HCT116 (cell line): ENCODE measurements at regions not wholly inside any gene's neighbourhood (a gene's known extent, or its start where the extent isn't known, plus 50 kb on each side); places are given as distances from the start of the nearest gene placed in this dataset.

ENCODE experiments used
- ATAC-seq: fragments of 200-7000 bp; cut with Tn5 transposase; 2 replicates; pipeline ENCODE4 v1.9.1; 2020; ENCODE audit warnings: mild to moderate bottlenecking, moderate library complexity
- BruUV-seq: library from RNA; stranded (reverse); fragments of 400-500 nt; replicated peaks from 2 replicates; lab custom pipeline; 2021; lab: Mats Ljungman, UMichigan
- CTCF ChIA-PET: fragments of 300-600 bp; sonication (Branson Sonifier 250); formaldehyde crosslinking; loops from one replicate; lab custom pipeline; 2021; ENCODE audit warnings: antibody characterized with exemption; lab: Charles Lee
- POLR2A ChIA-PET: fragments of 300-600, 350-600 bp; sonication (Branson Sonifier 250); formaldehyde crosslinking; loops from one replicate; lab custom pipeline; 2021; ENCODE audit warnings: antibody characterized with exemption; lab: Charles Lee
- RAD21 ChIA-PET, 2 experiments: fragments of 300-600 bp; sonication (Branson Sonifier 250); formaldehyde crosslinking; loops; one replicate each; lab custom pipeline; 2023; ENCODE audit warnings: low total read pairs in 2 of 2; ENCODE audit not compliant: uncharacterized antibody in 2 of 2, unreplicated experiment in 2 of 2, low non-redundant PET in 1 of 2; lab: Charles Lee
- DNase-seq: peaks from one replicate; pipeline ENCODE4 v3.0.0-alpha.2; 2010; ENCODE audit warnings: low read depth, low spot score
- H2AFZ ChIP-seq: fragments of 200-600 bp; shearing (Covaris generic), sonication (generic); 2 replicates; pipeline ENCODE4 v1.6.1; 2017; ENCODE audit warnings: low read depth, mixed run types, mixed read lengths, antibody characterized with exemption, low read length; ENCODE audit not compliant: poor library complexity, severe bottlenecking
- H3K27ac ChIP-seq: 2 replicates; pipeline ENCODE4 v1.5.1; 2012; ENCODE audit warnings: low read depth, low read length
- H3K27me3 ChIP-seq: fragments of 200-600 bp; sonication (generic); 2 replicates; pipeline ENCODE4 v1.6.1; 2016; ENCODE audit warnings: mixed run types, low read length, mixed read lengths; ENCODE audit not compliant: insufficient read depth
- H3K36me3 ChIP-seq, 2 experiments: fragments of 200-500 bp in 1 of 2; fragments of 200-600 bp in 1 of 2; sonication (Bioruptor generic) in 1 of 2; sonication (generic) in 1 of 2; 2 replicates each; pipeline versions ENCODE4 v1.5.1 to v1.6.1; 2014 to 2016; ENCODE audit warnings: low read length in 2 of 2, inconsistent platforms in 1 of 2, mixed read lengths in 1 of 2, mixed run types in 1 of 2; ENCODE audit not compliant: insufficient read depth in 2 of 2, control insufficient read depth in 1 of 2
- H3K4me1 ChIP-seq, 2 experiments: fragments of 200-600 bp in 1 of 2; sonication (generic) in 1 of 2; 2 replicates each; pipeline versions ENCODE4 v1.5.1 to v1.6.1; 2012 to 2017; ENCODE audit warnings: low read length in 2 of 2, inconsistent platforms in 1 of 2, mild to moderate bottlenecking in 1 of 2, mixed read lengths in 1 of 2, mixed run types in 1 of 2, moderate library complexity in 1 of 2; ENCODE audit not compliant: insufficient read depth in 2 of 2, control insufficient read depth in 1 of 2
- H3K4me2 ChIP-seq: fragments of 200-600 bp; sonication (generic); 2 replicates; pipeline ENCODE4 v1.6.1; 2017; ENCODE audit warnings: mixed run types, low read length, mixed read lengths
- H3K4me3 ChIP-seq, 2 experiments: fragments of 200-600 bp in 1 of 2; sonication (generic) in 1 of 2; replicated peaks in 1 of 2; 2 replicates each; pipeline ENCODE4 v1.5.1; 2011 to 2016; ENCODE audit warnings: low read length in 2 of 2, control low read depth in 1 of 2, low read depth in 1 of 2, mild to moderate bottlenecking in 1 of 2, mixed read lengths in 1 of 2, mixed run types in 1 of 2
- H3K79me2 ChIP-seq: fragments of 200-600 bp; sonication (generic); 2 replicates; pipeline ENCODE4 v1.6.1; 2017; ENCODE audit warnings: mild to moderate bottlenecking, mixed run types, low read length, moderate library complexity, mixed read lengths; ENCODE audit not compliant: insufficient read depth
- H3K9ac ChIP-seq: fragments of 200-600 bp; sonication (generic); 2 replicates; pipeline ENCODE4 v1.6.1; 2016; ENCODE audit warnings: low read length, mixed read lengths
- H3K9me2 ChIP-seq: fragments of 200-600 bp; sonication (generic), shearing (Covaris generic); 2 replicates; pipeline ENCODE4 v1.6.1; 2017; ENCODE audit warnings: mixed run types, mild to moderate bottlenecking, moderate library complexity; ENCODE audit not compliant: insufficient read depth
- H3K9me3 ChIP-seq, 2 experiments: fragments of 200-500 bp in 1 of 2; fragments of 200-600 bp in 1 of 2; sonication (Bioruptor generic) in 1 of 2; sonication (generic) in 1 of 2; 2 replicates each; pipeline ENCODE4 v1.6.1; 2014 to 2017; ENCODE audit warnings: low read length in 2 of 2, mixed read lengths in 2 of 2, inconsistent platforms in 1 of 2, low read depth in 1 of 2, mild to moderate bottlenecking in 1 of 2, mixed run types in 1 of 2, moderate library complexity in 1 of 2; ENCODE audit not compliant: control insufficient read depth in 1 of 2, insufficient read depth in 1 of 2
- H4K20me1 ChIP-seq: fragments of 200-600 bp; sonication (generic), shearing (Covaris generic); 2 replicates; pipeline ENCODE4 v1.6.1; 2017; ENCODE audit warnings: mixed run types, mild to moderate bottlenecking, moderate library complexity; ENCODE audit not compliant: insufficient read depth
- CBX3 ChIP-seq: IDR thresholded peaks from 2 replicates; pipeline ENCODE4 v1.6.1; 2012; ENCODE audit warnings: low read depth
- CEBPB ChIP-seq: IDR thresholded peaks from 2 replicates; pipeline ENCODE4 v1.6.1; 2012; ENCODE audit warnings: low read depth
- CTCF ChIP-seq, 3 experiments: fragments of 200-600 bp in 1 of 3; sonication (generic) in 1 of 3; IDR thresholded peaks in 2 of 3; conservative IDR thresholded peaks in 1 of 3; 2 replicates each; pipeline ENCODE4 v1.5.1; 2012 to 2017; ENCODE audit warnings: low read depth in 2 of 3, low read length in 2 of 3, antibody characterized with exemption in 1 of 3, borderline replicate concordance in 1 of 3, control low read depth in 1 of 3, mild to moderate bottlenecking in 1 of 3, mixed read lengths in 1 of 3, mixed run types in 1 of 3, moderate library complexity in 1 of 3; ENCODE audit not compliant: insufficient read depth in 1 of 3
- EGR1 ChIP-seq: IDR thresholded peaks from 2 replicates; pipeline ENCODE4 v1.6.1; 2012; ENCODE audit warnings: low read depth
- EZH2phosphoT487 ChIP-seq: fragments of 200-600 bp; IDR thresholded peaks from 2 replicates; pipeline ENCODE4 v1.6.1; 2018; ENCODE audit warnings: antibody characterized with exemption, borderline replicate concordance
- FOSL1 ChIP-seq: IDR thresholded peaks from 2 replicates; pipeline ENCODE4 v1.6.1; 2012; ENCODE audit warnings: low read depth
- POLR2A ChIP-seq: IDR thresholded peaks from 2 replicates; pipeline ENCODE4 v1.7.0; 2011; ENCODE audit warnings: borderline replicate concordance; ENCODE audit not compliant: insufficient read depth, insufficient read length; ENCODE audit errors: extremely low read depth
- RAD21 ChIP-seq: IDR thresholded peaks from 2 replicates; pipeline ENCODE4 v1.6.1; 2012; ENCODE audit warnings: low read depth, mild to moderate bottlenecking
- TCF7L2 ChIP-seq: IDR thresholded peaks from 2 replicates; pipeline ENCODE4 v1.7.0; 2011; ENCODE audit warnings: borderline replicate concordance, inconsistent platforms; ENCODE audit not compliant: insufficient read depth, insufficient read length; ENCODE audit errors: extremely low read depth
- YY1 ChIP-seq: IDR thresholded peaks from 2 replicates; pipeline ENCODE4 v1.6.1; 2011; ENCODE audit warnings: low read length, low read depth, moderate library complexity, mild to moderate bottlenecking; ENCODE audit not compliant: insufficient replicate concordance; ENCODE audit errors: extremely low read depth
- intact Hi-C: fragments of 100-400 bp; cut with micrococcal nuclease; formaldehyde crosslinking; loops from 2 replicates; pipeline ENCODE4 v1.10.0; 2022

GRCh38 chr6:159557031-159557430 is 136.0 kb downstream of the SOD2 start:
- Histone ChIP-seq H3K4me2 (no peak overlapping the region), H3K9me2 (no peaks in the 10 kb centered on the region), H3K36me3 (no peaks in the 10 kb centered on the region)
- BruUV-seq = no TSS peak
- RAD21 ChIA-PET = no interaction called here
- no peak for ATAC-seq
- TF ChIP-seq CTCF (IDR thresholded peaks at IDR 0.05 in 2 of 3, conservative IDR thresholded peaks at IDR 0.05 in 1 of 3; ENCODE audit: borderline replicate concordance in 1 of 3, insufficient read depth in 1 of 3, low read depth in 2 of 3, low read length in 2 of 3) (no peak), TCF7L2 (no peak), CBX3 (no peak), POLR2A (no peak)
- TF ChIP-seq, all 23 proteins: peak for 0
- Histone ChIP-seq H3K27ac (no peak overlapping the region), H3K27me3 (peaks cover 19% of the 10 kb centered on the region), H3K4me1 (no peaks in the 10 kb centered on the region), H3K9ac (no peak overlapping the region), H3K9me3 (no peaks in the 10 kb centered on the region), H3K79me2 (no peaks in the 10 kb centered on the region), H2AFZ (no peak overlapping the region), H4K20me1 (no peaks in the 10 kb centered on the region), H3K4me3 (no peak overlapping the region)
- POLR2A ChIA-PET = no interaction called here
- intact Hi-C loops = no loop called here
- CTCF ChIA-PET = no interaction called here
- DNase-seq = no peak

GRCh38 chr6:159555082-159555875 is 137.8 kb downstream of the SOD2 start:
- no TSS peak for BruUV-seq
- POLR2A ChIA-PET = no interaction called here
- H3K4me1 ChIP-seq = no peaks in the 10 kb centered on the region
- no peak overlapping the region for H2AFZ ChIP-seq
- no peak overlapping the region for H3K4me2 ChIP-seq
- TF ChIP-seq CEBPB = no peak
- no peak for TF ChIP-seq RAD21
- TF ChIP-seq EZH2phosphoT487 = no peak
- TF ChIP-seq CBX3 = no peak
- no peak for TF ChIP-seq FOSL1
- TF ChIP-seq YY1 = no peak
- TF ChIP-seq POLR2A = no peak
- TF ChIP-seq EGR1 = no peak
- H3K27ac ChIP-seq = no peak overlapping the region
- no peaks in the 10 kb centered on the region for H3K36me3 ChIP-seq
- ATAC-seq = no peak
- H4K20me1 ChIP-seq = no peaks in the 10 kb centered on the region
- CTCF ChIA-PET = no interaction called here
- no peaks in the 10 kb centered on the region for H3K79me2 ChIP-seq
- no peaks in the 10 kb centered on the region for H3K9me2 ChIP-seq
- peaks cover 26% of the 10 kb centered on the region for H3K27me3 ChIP-seq
- no peak overlapping the region for H3K9ac ChIP-seq
- RAD21 ChIA-PET = no interaction called here
- no peaks in the 10 kb centered on the region for H3K9me3 ChIP-seq
- no peak overlapping the region for H3K4me3 ChIP-seq
- DNase-seq = no peak
- intact Hi-C loops = no loop called here
